ENCODE measurements at regions not wholly inside any gene's neighbourhood (a gene's known extent, or its start where the extent isn't known, plus 50 kb on each side); places are given as distances from the start of the nearest gene placed in this dataset.

DNA sequence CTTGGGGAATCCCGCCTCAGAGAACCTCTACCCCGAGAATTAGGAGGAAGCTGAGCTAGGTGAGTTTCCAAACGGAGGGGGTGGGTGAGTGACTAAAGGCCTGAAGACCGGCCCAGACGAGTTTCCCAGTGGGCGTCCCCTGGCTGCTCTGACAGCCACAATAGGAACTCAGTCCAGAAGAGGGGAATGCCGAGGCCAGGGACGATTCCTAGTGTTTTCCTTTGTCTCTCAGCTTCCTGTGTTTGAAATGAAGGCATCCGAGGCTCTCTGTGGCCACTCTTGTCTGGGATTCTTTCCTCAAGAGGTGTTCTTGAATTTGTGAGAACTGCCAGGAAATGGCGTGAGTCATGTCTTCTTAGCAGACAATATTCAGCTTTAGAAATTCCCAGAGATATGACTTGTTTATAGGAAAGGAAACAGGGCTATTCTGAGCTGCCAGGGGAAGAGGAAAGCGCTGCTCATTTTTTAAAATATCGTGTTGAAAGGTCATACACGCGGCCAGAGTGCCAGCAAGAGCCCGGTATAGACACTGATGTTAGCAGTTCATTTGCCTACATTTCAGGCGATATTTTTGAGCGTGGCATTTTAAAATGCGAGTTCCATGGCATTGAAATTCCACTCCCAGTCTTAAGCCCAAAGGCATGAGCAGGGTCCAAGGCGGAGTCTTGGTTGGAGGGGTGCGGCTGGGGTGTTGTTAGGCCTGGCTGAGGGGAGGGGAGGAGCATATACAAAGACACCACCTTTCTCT lies 169.1 kb upstream of the KLF7 start (continued):
- TF ChIP-seq ILK (tag; IDR thresholded peaks at IDR 0.05; ENCODE audit: borderline replicate concordance, low read depth) (peak; percentile 20; the same call in 1 of the 2 replicates), HSF4 (CRISPR knock-in tag; IDR thresholded peaks at IDR 0.05; ENCODE audit: borderline replicate concordance) (no peak), ZNF644 (tag; IDR thresholded peaks at IDR 0.05; ENCODE audit: low read depth) (0 out of 2 replicates have a peak, but pooled peaks have one; percentile 32), ZNF589 (CRISPR knock-in tag; IDR thresholded peaks at IDR 0.05; ENCODE audit: low read depth) (peak; percentile 88; the same call in 1 of the 2 replicates), ZNF311 (CRISPR knock-in tag; IDR thresholded peaks at IDR 0.05) (0 out of 2 replicates have a peak, but pooled peaks have one; percentile 60), HMG20A (CRISPR knock-in tag; conservative IDR thresholded peaks at IDR 0.05) (no peak), FOXM1 (IDR thresholded peaks at IDR 0.05; ENCODE audit: low read depth) (no peak), FOXM1 (CRISPR knock-in tag; IDR thresholded peaks at IDR 0.05; ENCODE audit: low read depth) (no peak), RBM39 (optimal IDR thresholded peaks at IDR 0.05; ENCODE audit: low read depth, low read length) (no peak), BCOR (IDR thresholded peaks at IDR 0.05) (no peak), HMG20B (CRISPR knock-in tag; IDR thresholded peaks at IDR 0.05) (no peak), CXXC5 (CRISPR knock-in tag; IDR thresholded peaks at IDR 0.05) (0 out of 2 replicates have a peak, but pooled peaks have one; percentile 20), RAD51 (IDR thresholded peaks at IDR 0.05; ENCODE audit: borderline replicate concordance, low read depth) (no peak), CTBP1 (IDR thresholded peaks at IDR 0.05; ENCODE audit: borderline replicate concordance) (no peak), TCF3 (CRISPR knock-in tag; IDR thresholded peaks at IDR 0.05) (no peak), TAF15 (IDR thresholded peaks at IDR 0.05; ENCODE audit: low read depth, low read length) (no peak), ETV1 (tag; conservative IDR thresholded peaks at IDR 0.05; ENCODE audit: low read depth) (no peak), PTRF (tag; IDR thresholded peaks at IDR 0.05) (peak; percentile 47; the same call in 1 of the 2 replicates)
- TF ChIP-seq, protein P1, sequence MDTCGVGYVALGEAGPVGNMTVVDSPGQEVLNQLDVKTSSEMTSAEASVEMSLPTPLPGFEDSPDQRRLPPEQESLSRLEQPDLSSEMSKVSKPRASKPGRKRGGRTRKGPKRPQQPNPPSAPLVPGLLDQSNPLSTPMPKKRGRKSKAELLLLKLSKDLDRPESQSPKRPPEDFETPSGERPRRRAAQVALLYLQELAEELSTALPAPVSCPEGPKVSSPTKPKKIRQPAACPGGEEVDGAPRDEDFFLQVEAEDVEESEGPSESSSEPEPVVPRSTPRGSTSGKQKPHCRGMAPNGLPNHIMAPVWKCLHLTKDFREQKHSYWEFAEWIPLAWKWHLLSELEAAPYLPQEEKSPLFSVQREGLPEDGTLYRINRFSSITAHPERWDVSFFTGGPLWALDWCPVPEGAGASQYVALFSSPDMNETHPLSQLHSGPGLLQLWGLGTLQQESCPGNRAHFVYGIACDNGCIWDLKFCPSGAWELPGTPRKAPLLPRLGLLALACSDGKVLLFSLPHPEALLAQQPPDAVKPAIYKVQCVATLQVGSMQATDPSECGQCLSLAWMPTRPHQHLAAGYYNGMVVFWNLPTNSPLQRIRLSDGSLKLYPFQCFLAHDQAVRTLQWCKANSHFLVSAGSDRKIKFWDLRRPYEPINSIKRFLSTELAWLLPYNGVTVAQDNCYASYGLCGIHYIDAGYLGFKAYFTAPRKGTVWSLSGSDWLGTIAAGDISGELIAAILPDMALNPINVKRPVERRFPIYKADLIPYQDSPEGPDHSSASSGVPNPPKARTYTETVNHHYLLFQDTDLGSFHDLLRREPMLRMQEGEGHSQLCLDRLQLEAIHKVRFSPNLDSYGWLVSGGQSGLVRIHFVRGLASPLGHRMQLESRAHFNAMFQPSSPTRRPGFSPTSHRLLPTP (IDR thresholded peaks at IDR 0.05; ENCODE audit: borderline replicate concordance, extremely low read depth, insufficient read length), result no peak
- TF ChIP-seq, protein P2, sequence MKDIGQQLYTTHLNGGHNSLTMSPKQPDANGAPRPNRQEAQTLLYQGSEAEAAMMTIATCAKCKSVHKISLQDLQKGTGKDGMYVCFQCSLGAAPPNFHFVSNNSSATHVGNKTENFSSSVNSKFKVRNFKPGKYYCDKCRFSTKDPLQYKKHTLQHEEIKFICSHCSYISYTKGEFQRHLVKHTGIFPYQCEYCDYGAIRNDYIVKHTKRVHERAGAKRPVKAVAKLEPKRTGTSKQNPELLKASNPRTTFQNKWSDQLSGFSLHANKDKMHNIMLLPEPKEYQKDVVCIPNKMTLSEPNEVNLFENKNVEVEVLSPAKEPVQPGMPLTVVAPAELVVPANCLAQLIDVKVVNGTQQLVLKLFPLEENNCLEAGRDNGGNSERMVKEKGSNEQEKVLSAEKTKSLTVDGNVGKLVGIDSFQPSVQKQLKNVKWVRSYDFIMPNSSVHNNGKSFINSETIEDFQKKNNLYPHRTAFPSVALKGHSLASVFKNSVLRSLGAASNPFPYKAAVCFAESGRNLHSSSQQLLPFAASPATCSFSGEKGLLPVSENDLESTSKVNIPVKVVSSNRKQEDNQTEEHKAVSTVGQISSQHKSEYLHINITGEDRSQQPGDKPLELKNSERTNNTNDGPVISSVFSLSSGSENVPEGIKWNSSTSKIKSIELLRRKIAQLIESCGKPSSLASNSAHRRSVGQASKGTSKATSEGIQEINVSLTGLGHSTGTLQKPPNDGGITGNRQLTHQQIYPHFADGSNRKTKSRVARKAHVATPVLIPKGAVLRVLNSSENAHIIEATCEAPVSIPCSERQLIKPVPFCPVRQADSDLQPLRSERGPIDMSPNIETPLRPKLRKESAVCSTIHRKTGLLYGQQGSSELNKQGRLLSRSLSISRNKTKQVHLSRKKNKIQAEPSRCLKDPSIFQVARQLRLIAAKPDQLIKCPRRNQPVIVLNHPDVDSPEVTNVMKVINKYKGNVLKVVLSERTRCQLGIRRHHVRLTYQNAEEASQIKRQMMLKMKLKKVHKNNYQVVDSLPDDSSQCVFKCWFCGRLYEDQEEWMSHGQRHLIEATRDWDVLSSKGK (CRISPR knock-in tag; IDR thresholded peaks at IDR 0.05), result no peak
- TF ChIP-seq, protein P3, sequence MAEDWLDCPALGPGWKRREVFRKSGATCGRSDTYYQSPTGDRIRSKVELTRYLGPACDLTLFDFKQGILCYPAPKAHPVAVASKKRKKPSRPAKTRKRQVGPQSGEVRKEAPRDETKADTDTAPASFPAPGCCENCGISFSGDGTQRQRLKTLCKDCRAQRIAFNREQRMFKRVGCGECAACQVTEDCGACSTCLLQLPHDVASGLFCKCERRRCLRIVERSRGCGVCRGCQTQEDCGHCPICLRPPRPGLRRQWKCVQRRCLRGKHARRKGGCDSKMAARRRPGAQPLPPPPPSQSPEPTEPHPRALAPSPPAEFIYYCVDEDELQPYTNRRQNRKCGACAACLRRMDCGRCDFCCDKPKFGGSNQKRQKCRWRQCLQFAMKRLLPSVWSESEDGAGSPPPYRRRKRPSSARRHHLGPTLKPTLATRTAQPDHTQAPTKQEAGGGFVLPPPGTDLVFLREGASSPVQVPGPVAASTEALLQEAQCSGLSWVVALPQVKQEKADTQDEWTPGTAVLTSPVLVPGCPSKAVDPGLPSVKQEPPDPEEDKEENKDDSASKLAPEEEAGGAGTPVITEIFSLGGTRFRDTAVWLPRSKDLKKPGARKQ (CRISPR knock-in tag; IDR thresholded peaks at IDR 0.05), result no peak

Measured in K562 (cell line).